Activated T-cell treated with anti-CD3 and anti-CD28 coated beads, Interleukin-2, amount 50 U/mL, for 24 hours (primary cell): ENCODE measurements at regions not wholly inside any gene's neighbourhood (a gene's known extent, or its start where the extent isn't known, plus 50 kb on each side); places are given as distances from the start of the nearest gene placed in this dataset.

ENCODE experiments used
- DNase-seq: peaks from one replicate; pipeline ENCODE4 v3.0.0-alpha.2; 2020
- H3K27ac Mint-ChIP-seq: 2 replicates; pipeline ENCODE4 v1.8.0; 2020; ENCODE audit warnings: mild to moderate bottlenecking, mixed read lengths
- H3K27me3 Mint-ChIP-seq: 2 replicates; pipeline ENCODE4 v1.8.0; 2020; ENCODE audit warnings: mixed read lengths
- H3K36me3 Mint-ChIP-seq: 2 replicates; pipeline ENCODE4 v1.8.0; 2020; ENCODE audit warnings: low read depth, mixed read lengths
- H3K4me1 Mint-ChIP-seq: 2 replicates; pipeline ENCODE4 v1.8.0; 2020; ENCODE audit warnings: low read depth, mixed read lengths
- H3K4me3 Mint-ChIP-seq: 2 replicates; pipeline ENCODE4 v1.8.0; 2020; ENCODE audit warnings: mild to moderate bottlenecking, moderate library complexity, mixed read lengths
- H3K9me3 Mint-ChIP-seq: 2 replicates; pipeline ENCODE4 v1.8.0; 2020; ENCODE audit warnings: mixed read lengths

DNA sequence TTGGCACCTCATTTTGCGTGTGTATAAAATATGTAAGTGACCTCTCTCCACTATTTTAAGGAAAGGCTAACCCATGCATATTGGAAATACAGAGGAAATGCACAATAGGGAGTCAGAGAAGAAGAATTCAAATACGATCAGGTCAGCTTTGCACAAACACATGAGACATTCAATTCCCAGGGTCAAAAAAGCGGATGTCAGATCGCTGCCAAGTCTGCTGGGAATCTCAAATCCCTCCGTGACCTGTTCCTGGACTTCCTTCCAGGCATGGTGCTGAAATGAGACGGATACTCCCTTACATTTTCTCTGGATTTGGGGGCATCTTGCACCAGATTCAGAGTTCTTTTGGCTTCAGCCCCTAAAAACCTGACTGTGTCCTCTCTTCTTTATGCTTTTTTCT is 91.9 kb upstream of the PRKCQ start:
- H3K36me3 Mint-ChIP-seq, result no peaks in the 10 kb centered on the region
- no peak overlapping the region for H3K4me3 Mint-ChIP-seq
- peaks cover 2% of the 10 kb centered on the region for H3K27me3 Mint-ChIP-seq
- H3K9me3 Mint-ChIP-seq, result no peaks in the 10 kb centered on the region
- DNase-seq, result no peak
- H3K4me1 Mint-ChIP-seq, result peaks cover 8% of the 10 kb centered on the region
- no peak overlapping the region for H3K27ac Mint-ChIP-seq

DNA sequence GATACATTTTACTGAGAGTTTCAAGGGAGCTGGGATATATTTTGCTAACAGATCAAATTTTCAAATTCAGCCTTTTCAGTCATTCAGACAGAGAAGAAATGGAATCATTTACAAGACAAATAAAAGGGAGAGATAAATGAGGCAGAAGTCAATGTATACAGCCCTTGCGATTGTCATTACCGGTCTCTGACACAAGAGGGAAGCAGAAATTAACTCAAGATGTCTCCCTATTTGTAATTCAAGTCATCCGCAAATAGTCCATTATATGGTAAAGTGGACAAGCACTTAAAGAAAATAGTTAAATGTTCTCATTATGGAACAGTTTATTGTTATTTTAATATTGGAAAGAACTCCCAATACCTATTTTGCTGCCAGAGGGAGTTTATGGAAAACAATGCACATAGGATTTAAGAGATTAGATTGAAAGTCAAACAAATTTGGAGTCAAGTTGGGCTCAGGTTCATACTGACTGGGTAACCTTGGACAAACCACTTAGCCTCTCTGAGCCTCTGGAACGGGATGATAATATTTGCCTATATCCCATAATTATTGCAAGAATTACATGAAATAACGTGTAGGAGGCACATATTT is 89.3 kb upstream of the PRKCQ start:
- DNase-seq, result no peak
- Mint-ChIP-seq H3K9me3 (no peaks in the 10 kb centered on the region), H3K27me3 (no peaks in the 10 kb centered on the region), H3K27ac (no peak overlapping the region), H3K4me1 (peaks cover 22% of the 10 kb centered on the region), H3K36me3 (no peaks in the 10 kb centered on the region), H3K4me3 (no peak overlapping the region)

DNA sequence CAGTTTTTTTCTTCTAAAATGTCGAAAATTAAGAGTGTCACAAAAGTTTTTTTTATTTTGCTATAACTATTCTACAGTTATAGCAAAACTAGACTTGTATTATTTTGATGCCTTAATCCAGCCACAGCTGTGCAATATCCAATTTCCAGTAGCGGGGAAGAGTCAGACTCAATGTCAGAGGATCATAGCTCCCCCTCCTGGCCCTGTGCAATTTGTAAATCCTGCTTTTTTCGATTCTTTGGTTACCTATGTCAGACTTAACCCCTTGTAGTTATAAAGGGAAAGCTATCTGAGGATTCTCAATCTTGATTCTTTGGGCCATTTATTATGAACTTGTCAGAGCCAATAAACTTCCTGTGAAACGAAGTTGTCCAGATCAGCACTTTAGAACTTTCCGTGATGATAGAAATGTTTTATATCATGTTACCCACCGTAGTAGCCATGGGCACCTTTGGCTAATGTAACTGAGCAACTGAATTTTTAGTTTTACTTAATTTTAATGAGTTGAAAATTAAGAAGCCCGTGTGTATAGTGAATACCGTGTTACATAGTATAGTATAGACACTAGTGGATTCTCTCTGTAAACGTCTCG is 87.7 kb upstream of the PRKCQ start:
- H3K27ac Mint-ChIP-seq, result no peak overlapping the region
- H3K4me1 Mint-ChIP-seq, result peaks cover 21% of the 10 kb centered on the region
- no peaks in the 10 kb centered on the region for H3K27me3 Mint-ChIP-seq
- H3K36me3 Mint-ChIP-seq, result no peaks in the 10 kb centered on the region
- H3K9me3 Mint-ChIP-seq, result no peaks in the 10 kb centered on the region
- DNase-seq, result no peak
- no peak overlapping the region for H3K4me3 Mint-ChIP-seq

DNA sequence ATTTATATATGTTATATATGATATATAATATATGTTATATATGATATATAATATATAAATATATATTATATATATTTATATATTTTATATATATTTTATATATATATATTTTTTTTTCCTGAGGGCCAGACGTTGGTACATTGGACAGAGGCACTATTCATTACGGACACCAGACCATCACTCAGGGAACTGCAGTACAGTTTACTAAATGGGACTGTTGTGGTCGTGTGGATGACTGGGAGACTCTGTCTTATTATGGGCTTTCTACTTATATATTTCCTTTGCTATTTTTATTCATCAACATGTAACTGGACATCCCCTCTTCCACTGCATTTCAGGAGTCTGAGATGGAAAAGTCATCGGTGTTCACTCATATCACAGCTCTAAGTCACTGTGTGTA is 87.1 kb upstream of the PRKCQ start:
- no peak overlapping the region for H3K27ac Mint-ChIP-seq
- H3K36me3 Mint-ChIP-seq, result no peaks in the 10 kb centered on the region
- H3K4me1 Mint-ChIP-seq, result peaks cover 21% of the 10 kb centered on the region
- no peaks in the 10 kb centered on the region for H3K27me3 Mint-ChIP-seq
- no peak overlapping the region for H3K4me3 Mint-ChIP-seq
- DNase-seq, result no peak
- no peaks in the 10 kb centered on the region for H3K9me3 Mint-ChIP-seq

DNA sequence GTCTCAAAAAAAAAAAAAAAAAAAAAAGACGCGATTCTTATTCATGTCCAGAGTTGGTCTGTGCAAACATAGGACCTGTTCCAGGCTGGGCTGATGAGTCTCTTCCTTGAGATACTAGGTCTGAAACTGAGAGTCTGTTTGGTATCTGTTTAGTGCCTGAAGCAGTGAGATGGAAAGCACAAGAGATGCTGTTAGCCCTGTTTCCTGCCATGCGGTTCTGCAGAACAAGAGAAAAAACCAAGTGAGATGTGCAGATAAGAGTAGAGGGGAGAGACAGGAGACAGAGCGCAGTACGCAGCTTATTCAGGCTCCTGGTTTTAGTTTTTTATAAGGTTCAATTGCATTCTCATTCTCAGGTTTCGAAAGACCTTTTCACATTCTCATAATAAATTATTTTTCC is 85.8 kb upstream of the PRKCQ start:
- H3K9me3 Mint-ChIP-seq, result no peaks in the 10 kb centered on the region
- H3K4me1 Mint-ChIP-seq, result peaks cover 21% of the 10 kb centered on the region
- no peaks in the 10 kb centered on the region for H3K36me3 Mint-ChIP-seq
- DNase-seq, result no peak
- H3K4me3 Mint-ChIP-seq, result peak overlapping the region; percentile 31
- peak overlapping the region; percentile 73 for H3K27ac Mint-ChIP-seq
- H3K27me3 Mint-ChIP-seq, result no peaks in the 10 kb centered on the region

DNA sequence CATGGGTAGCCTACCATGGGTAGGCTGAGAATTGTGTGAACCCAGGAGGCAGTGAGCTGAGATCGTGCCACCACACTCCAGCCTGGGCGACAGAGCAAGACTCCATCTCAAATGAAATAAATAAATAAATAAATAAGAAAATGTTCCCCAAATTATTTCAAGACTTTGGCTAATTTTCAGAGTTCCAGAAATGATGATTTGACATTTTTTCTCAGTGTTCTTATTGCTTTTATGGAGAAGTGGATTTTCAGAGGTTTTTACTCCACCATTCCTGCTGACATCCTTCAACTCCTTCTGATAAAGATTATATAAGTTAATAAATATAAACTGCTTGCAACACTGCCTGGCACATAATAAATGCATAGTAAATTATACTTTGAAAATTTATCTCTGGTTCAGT is 80.4 kb upstream of the PRKCQ start:
- no peaks in the 10 kb centered on the region for H3K36me3 Mint-ChIP-seq
- H3K9me3 Mint-ChIP-seq, result no peaks in the 10 kb centered on the region
- H3K4me3 Mint-ChIP-seq, result no peak overlapping the region
- no peak for DNase-seq
- H3K4me1 Mint-ChIP-seq, result peaks cover 6% of the 10 kb centered on the region
- no peak overlapping the region for H3K27ac Mint-ChIP-seq
- peaks cover 5% of the 10 kb centered on the region for H3K27me3 Mint-ChIP-seq

DNA sequence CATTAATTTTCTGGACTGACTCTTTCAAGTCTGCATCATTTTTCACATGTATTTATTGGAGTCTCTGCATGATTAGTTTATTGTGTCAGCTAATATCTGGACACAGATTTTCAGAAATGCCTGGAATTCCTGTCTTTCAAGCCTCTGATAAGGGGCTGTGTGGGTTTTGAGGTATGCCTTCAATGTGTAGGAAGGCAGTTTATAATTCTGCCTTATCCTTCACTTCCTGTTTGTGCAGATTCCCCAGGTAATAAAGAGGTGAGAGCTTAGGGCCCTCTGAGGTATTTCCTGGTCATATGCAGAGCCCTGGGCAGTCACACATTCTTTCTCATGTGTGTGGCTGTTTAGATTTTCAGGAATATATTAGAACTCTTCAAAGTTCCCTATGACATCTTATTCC is 79.4 kb upstream of the PRKCQ start:
- DNase-seq, result no peak
- H3K36me3 Mint-ChIP-seq, result no peaks in the 10 kb centered on the region
- H3K4me3 Mint-ChIP-seq, result no peak overlapping the region
- peaks cover 2% of the 10 kb centered on the region for H3K4me1 Mint-ChIP-seq
- H3K9me3 Mint-ChIP-seq, result no peaks in the 10 kb centered on the region
- H3K27me3 Mint-ChIP-seq, result peaks cover 5% of the 10 kb centered on the region
- H3K27ac Mint-ChIP-seq, result no peak overlapping the region

DNA sequence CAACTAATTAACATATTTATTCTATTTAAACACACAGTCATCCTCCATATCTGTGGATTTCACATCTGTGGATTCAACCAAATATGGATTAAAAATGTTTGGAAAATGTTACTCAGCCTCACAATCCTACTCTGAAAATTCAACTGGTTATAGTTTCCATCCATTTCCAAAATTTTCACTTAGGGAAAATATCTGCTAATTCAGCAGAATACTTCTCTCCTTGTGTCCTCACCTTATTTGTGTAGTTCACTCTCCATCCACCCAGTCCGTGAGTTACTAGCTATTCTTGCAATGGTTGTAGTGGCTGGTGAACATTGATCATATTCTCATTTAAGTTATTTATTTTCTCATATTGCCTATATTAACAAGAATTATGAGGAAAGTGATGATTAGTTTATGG is 77.6 kb upstream of the PRKCQ start:
- H3K36me3 Mint-ChIP-seq, result no peaks in the 10 kb centered on the region
- no peak overlapping the region for H3K4me3 Mint-ChIP-seq
- no peaks in the 10 kb centered on the region for H3K9me3 Mint-ChIP-seq
- H3K4me1 Mint-ChIP-seq, result peaks cover 4% of the 10 kb centered on the region
- DNase-seq, result no peak
- peaks cover 8% of the 10 kb centered on the region for H3K27me3 Mint-ChIP-seq
- H3K27ac Mint-ChIP-seq, result no peak overlapping the region

DNA sequence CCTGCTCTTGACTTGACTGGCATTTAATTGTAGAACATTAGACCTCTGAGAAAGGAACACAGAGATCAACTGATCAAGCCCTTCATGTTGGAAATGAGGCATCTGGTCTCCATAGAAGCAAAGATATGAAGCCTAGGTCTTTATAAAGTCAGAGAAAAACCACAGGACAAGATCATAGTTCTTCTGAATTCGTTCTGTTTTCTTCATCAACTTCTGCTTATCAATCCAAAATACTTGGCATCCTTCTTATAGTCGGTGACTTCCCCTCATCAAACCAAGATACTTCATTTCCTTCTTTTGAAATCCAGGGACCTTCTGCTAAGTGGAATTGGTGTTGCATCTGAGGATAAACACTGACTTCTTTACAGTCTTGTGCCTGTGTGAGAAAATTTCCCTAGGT is 77.1 kb upstream of the PRKCQ start:
- Mint-ChIP-seq H3K9me3 (no peaks in the 10 kb centered on the region), H3K4me1 (peaks cover 4% of the 10 kb centered on the region), H3K27me3 (peaks cover 8% of the 10 kb centered on the region), H3K27ac (no peak overlapping the region), H3K36me3 (no peaks in the 10 kb centered on the region), H3K4me3 (no peak overlapping the region)
- no peak for DNase-seq

DNA sequence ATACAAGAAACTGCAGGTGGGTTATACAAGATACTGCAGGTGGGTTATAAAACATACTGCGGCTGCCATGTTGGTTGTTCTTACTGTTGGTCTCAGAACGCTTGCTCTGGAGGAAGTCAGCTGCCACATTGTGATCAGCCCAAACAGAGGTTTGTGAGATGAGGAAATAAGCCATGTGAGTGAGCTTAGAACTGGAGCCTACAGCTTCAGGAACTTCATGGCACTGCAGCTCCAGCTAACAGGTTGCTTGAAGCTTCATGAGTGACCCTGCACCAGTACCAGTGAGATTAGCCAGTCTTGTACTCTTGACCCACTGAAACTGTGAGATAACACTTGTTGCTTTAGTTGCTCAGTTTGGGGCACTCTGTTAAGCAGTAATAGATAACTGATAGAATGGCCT is 74.5 kb upstream of the PRKCQ start:
- no peak for DNase-seq
- H3K4me3 Mint-ChIP-seq, result no peak overlapping the region
- H3K4me1 Mint-ChIP-seq, result peaks cover 14% of the 10 kb centered on the region
- H3K27ac Mint-ChIP-seq, result no peak overlapping the region
- H3K9me3 Mint-ChIP-seq, result no peaks in the 10 kb centered on the region
- H3K27me3 Mint-ChIP-seq, result peaks cover 8% of the 10 kb centered on the region
- no peaks in the 10 kb centered on the region for H3K36me3 Mint-ChIP-seq

DNA sequence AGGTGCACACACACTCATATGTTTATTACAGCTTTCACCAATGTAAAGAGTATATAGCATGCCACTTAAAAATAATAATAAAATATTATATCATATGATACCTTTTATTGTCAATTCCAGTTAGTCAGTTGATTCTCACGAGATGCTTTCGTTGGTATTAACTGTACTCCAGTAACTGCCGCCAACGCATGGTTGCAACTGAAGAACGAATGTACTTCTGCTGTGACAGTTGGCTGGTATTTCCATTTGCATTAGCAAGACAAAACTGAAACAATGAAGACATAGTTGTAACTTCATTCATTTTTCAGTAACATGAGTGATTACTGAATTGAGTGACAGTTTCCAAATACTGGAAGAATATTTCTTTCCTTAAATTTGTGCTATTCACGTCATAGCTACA is 70.5 kb upstream of the PRKCQ start:
- Mint-ChIP-seq H3K9me3 (no peaks in the 10 kb centered on the region), H3K27ac (no peak overlapping the region), H3K36me3 (no peaks in the 10 kb centered on the region), H3K4me3 (no peak overlapping the region), H3K4me1 (peaks cover 40% of the 10 kb centered on the region), H3K27me3 (peaks cover 3% of the 10 kb centered on the region)
- DNase-seq, result no peak

DNA sequence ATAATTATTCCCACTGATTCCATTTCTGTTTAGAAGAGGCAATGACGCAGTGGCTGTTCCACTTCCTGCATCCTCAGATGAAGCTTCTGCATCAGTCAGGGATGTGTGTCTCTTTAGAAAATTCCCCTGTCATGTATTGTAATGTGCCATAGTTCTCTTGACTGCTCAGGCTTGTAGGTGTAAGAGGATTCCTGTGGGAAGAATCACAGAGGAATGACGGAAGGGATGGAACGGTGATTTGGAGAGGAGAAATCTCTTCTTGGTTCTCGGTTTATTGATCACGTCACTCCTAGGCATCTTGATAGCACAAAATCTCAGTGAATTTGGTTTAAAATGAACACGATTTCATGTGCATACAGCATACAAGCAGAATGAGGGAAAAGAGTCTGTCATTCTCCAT is 69.8 kb upstream of the PRKCQ start:
- Mint-ChIP-seq H3K9me3 (no peaks in the 10 kb centered on the region), H3K4me1 (peaks cover 47% of the 10 kb centered on the region), H3K27me3 (peaks cover 3% of the 10 kb centered on the region)

DNA sequence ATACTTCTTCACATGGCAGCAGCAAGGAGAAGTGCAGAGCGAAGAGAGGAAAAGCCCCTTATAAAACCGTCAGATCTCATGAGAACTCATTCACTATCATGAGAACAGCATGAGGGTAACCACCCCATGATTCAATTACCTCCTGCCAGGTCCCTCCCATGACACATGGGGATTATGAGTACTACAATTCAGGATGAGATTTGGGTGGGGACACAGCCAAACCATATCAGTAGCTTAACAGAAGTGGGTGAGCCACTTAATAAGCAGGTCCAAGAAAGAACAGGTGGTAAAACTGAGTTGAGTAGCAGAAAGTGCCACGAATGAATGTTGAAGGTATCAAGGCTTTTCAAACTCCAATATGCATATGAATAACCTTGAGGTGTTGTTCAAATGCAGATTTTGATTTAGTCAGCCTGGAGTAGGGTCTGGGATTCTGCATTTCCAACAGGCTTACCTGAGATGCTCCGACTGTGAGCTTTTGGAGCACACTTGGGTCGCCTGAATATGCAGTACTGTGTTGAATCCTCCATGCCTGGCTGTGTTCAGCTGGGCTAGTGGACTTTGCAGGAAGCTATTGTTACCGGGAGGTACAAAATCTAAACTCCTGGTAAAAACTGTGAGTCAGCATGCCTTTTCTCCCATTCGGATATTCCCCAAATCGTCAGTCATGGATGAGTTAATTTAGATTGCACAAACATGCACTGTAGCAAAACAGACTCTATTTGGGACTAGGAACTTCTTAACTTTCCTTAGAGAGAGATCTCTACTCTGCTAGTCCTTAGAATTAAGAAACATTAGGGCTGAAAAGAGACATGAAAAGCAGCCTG is 69.0 kb upstream of the PRKCQ start:
- H3K36me3 Mint-ChIP-seq, result no peaks in the 10 kb centered on the region
- DNase-seq, result no peak
- no peaks in the 10 kb centered on the region for H3K9me3 Mint-ChIP-seq
- H3K27me3 Mint-ChIP-seq, result peaks cover 3% of the 10 kb centered on the region
- H3K27ac Mint-ChIP-seq, result peak overlapping the region; percentile 28
- H3K4me1 Mint-ChIP-seq, result peaks cover 55% of the 10 kb centered on the region
- no peak overlapping the region for H3K4me3 Mint-ChIP-seq

More for the DNA sequence above, 69.8 kb upstream of the PRKCQ start:
- no peak overlapping the region for H3K4me3 Mint-ChIP-seq
- no peak for DNase-seq
- peak overlapping the region; percentile 35 for H3K27ac Mint-ChIP-seq
- no peaks in the 10 kb centered on the region for H3K36me3 Mint-ChIP-seq

DNA sequence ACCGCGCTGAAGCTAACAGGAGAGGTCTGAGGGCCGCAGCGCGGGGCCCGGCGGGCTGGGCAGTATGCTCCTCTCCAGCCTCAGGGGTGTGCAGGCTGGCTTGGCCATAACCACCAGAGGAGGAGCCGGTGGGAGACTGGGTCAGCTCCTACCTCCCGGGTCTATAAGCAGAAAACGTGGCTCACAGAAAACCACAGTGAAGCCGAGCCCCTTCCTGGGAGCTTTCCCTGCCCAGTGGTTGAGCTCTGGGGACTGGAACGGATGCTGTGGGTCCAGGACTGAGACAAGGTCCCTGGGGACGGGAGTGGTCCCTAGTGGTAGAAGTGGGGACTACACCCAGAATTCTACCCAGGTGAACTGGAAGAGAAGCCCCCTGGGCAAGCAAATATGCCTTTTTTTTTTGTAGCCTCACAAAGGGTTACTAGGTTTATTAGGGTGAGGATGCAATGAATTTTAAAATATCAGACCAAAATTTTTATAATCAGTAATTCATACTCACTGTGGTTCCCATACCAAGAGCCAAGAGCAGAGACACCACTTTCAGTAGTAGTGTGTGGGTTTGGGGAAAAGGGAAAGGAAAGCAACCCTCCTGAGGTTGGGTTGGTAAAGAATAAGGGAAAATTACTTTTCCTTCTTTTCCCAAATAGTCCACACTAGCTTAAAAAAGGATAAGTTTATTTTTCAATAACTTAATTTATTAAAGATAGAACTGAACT is 67.9 kb upstream of the PRKCQ start:
- Mint-ChIP-seq H3K27me3 (no peaks in the 10 kb centered on the region), H3K27ac (peak overlapping the region; percentile 66), H3K9me3 (no peaks in the 10 kb centered on the region), H3K4me1 (peaks cover 64% of the 10 kb centered on the region), H3K36me3 (no peaks in the 10 kb centered on the region), H3K4me3 (peak overlapping the region; percentile 8)
- DNase-seq, result peak; percentile 74

DNA sequence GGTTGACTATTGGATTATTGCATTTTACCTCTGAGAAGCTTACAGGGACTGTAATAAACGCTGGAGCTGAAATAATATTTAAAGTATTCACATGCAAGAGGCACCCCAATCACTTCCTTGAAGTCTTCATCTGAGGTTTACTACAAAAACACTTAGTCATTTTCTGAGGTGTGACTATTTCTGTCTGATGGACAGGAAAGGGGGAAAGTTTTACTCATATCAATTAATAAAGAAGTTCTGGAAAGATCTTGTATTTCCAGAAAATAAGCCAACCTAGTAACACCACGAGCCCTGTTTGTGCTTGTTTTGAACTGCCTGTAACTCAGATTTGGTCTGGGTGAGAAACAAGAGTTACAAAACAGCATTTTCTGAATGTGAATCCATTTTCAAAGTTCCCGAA is 63.9 kb upstream of the PRKCQ start:
- Mint-ChIP-seq H3K27me3 (no peaks in the 10 kb centered on the region), H3K4me1 (peaks cover 63% of the 10 kb centered on the region), H3K9me3 (peaks cover 2% of the 10 kb centered on the region), H3K4me3 (peak overlapping the region; percentile 44), H3K27ac (peak overlapping the region; percentile 95), H3K36me3 (no peaks in the 10 kb centered on the region)
- no peak for DNase-seq
